Mammary epithelial cell (primary cell): ENCODE measurements at regions not wholly inside any gene's neighbourhood (a gene's known extent, or its start where the extent isn't known, plus 50 kb on each side); places are given as distances from the start of the nearest gene placed in this dataset.

ENCODE experiments used
- CTCF ChIP-seq, 2 donors: IDR thresholded peaks in 1 of 2; conservative IDR thresholded peaks in 1 of 2; 2 replicates each; pipeline ENCODE4 v1.5.1; 2011 to 2012; ENCODE audit warnings: inconsistent platforms in 2 of 2, low read length in 2 of 2, mild to moderate bottlenecking in 2 of 2, control low read depth in 1 of 2, low read depth in 1 of 2; ENCODE audit not compliant: insufficient read depth in 1 of 2; ENCODE audit errors: extremely low read depth in 1 of 2
- EZH2 ChIP-seq: IDR thresholded peaks from 2 replicates; pipeline ENCODE4 v1.6.1; 2012; ENCODE audit warnings: low read length, inconsistent platforms, borderline replicate concordance

DNA sequence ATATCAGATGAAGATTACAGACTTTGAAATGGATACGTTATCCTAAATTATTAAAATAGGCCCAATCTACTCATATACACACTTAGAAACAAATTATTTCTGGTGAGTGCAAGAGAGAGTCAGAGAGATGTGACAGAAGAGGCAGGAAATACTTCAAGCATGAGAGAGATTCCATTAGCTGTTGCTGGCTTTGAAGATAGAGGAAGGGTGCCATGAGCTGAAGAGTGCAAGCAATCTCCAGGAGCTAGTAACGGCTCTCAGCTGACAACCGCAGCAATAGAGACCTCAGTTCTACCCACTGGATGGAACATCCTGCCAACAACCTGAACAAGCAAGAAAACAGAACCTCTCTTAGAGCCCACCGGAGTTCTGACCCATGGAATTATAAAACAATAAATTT, 270.7 kb upstream of the SLITRK3 start:
- TF ChIP-seq EZH2, result no peak
- no peak for TF ChIP-seq CTCF (conservative IDR thresholded peaks at IDR 0.05 in 1 of 2, IDR thresholded peaks at IDR 0.05 in 1 of 2; ENCODE audit: extremely low read depth in 1 of 2, insufficient read depth in 1 of 2, low read depth in 1 of 2, low read length in 2 of 2)
